22Rv1 (cell line): ENCODE measurements at regions not wholly inside any gene's neighbourhood (a gene's known extent, or its start where the extent isn't known, plus 50 kb on each side); places are given as distances from the start of the nearest gene placed in this dataset.

Source experiments
- ZFX ChIP-seq: fragments of 450-650 bp; IDR thresholded peaks from 2 replicates; pipeline ENCODE4 v1.6.1; 2017; ENCODE audit warnings: antibody characterized with exemption, borderline replicate concordance
- TF ChIP-seq, protein P1 (sequence below): fragments of 450-650 bp; IDR thresholded peaks from 2 replicates; pipeline ENCODE4 v1.5.1; 2017; ENCODE audit warnings: mild to moderate bottlenecking

DNA sequence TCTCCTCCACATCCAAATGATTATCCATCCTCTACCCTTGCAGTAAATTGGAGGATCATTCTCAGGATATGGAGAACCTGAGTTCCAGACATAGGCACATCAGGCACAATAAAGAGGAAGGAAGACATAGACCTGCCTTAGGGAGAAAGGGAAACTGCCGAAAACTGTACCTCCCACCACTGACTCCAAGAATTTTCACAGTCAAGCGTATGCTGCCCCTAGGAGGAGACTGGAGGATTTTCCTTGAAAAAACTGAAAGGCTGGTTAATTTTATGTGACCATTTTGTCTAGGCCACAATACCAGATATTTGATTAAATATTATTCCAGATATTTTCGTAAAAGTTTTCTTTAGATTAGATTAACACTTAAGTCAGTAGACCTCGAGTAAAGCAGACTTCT is 638.5 kb upstream of the PKDCC start:
- TF ChIP-seq, protein P1, sequence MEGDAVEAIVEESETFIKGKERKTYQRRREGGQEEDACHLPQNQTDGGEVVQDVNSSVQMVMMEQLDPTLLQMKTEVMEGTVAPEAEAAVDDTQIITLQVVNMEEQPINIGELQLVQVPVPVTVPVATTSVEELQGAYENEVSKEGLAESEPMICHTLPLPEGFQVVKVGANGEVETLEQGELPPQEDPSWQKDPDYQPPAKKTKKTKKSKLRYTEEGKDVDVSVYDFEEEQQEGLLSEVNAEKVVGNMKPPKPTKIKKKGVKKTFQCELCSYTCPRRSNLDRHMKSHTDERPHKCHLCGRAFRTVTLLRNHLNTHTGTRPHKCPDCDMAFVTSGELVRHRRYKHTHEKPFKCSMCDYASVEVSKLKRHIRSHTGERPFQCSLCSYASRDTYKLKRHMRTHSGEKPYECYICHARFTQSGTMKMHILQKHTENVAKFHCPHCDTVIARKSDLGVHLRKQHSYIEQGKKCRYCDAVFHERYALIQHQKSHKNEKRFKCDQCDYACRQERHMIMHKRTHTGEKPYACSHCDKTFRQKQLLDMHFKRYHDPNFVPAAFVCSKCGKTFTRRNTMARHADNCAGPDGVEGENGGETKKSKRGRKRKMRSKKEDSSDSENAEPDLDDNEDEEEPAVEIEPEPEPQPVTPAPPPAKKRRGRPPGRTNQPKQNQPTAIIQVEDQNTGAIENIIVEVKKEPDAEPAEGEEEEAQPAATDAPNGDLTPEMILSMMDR: no peak
- TF ChIP-seq ZFX: no peak
